B cell (primary cell): ENCODE measurements at regions not wholly inside any gene's neighbourhood (a gene's known extent, or its start where the extent isn't known, plus 50 kb on each side); places are given as distances from the start of the nearest gene placed in this dataset.

Experiments used
- CTCF ChIP-seq: fragments of 200-600 bp; IDR thresholded peaks from one replicate; pipeline ENCODE4 v1.8.0; 2022; ENCODE audit warnings: antibody characterized with exemption, mild to moderate bottlenecking
- EZH2 ChIP-seq: IDR thresholded peaks from 2 replicates; pipeline ENCODE4 v1.6.1; 2012; ENCODE audit warnings: borderline replicate concordance, low read depth, mild to moderate bottlenecking, moderate library complexity, low read length; ENCODE audit not compliant: insufficient read depth, poor library complexity, severe bottlenecking

GRCh38 chr4:83833920-83834319 lies 298.0 kb downstream of the GPAT3 start:
- no peak for TF ChIP-seq CTCF
- no peak for TF ChIP-seq EZH2
